Stimulated activated CD8-positive, alpha-beta memory T cell treated with anti-CD3 and anti-CD28 coated beads, Interleukin-12 subunit alpha, Interleukin-12 subunit beta, amount 100 ng/mL, for 24 hours (primary cell): ENCODE measurements at regions not wholly inside any gene's neighbourhood (a gene's known extent, or its start where the extent isn't known, plus 50 kb on each side); places are given as distances from the start of the nearest gene placed in this dataset.

Experiments used
- DNase-seq: peaks from one replicate; pipeline ENCODE4 v3.0.0-alpha.2; 2020; ENCODE audit errors: extremely low read depth

- no peak for DNase-seq
Observed at GRCh38 chr2:220114443-220114842, 487.0 kb downstream of the SLC4A3 start.

DNA sequence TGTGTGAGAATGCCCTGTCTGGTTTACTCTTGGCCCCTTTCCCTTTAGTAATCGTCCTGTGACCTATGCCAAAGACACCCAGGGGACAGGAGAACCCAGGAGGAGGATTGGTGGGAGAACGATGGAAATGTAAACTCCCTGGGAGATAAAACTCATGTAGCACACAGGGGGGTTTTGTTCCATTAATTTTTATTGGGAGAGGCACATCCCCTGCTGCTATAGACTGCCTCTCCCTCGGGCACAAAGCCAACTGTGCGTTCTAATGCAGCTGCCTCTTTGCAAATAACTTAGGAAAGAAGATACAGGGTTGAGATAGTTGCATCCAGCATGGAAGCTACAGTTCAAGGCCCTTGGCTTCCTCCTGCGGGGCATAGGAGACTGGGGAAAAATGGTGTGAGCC, 489.6 kb downstream of the SLC4A3 start:
- no peak for DNase-seq

DNA sequence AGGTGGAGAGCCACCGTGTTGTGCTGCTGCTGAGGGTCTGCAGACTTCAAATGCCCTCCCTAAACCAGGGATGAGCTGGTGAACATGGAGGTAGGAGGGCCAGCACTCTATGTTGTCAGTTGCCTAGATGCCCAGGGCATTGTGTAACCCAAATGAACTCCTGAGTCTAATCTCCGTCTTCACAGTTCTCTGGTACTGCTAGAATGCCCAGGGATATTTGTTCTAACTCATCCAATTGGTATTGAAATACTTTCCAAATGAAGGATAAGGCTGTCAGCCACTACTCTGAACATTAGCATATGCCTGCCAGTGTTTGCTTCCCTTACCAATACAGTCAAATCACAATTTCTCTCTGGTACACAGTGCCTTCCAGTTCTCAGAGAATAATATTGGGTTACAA, 492.6 kb downstream of the SLC4A3 start:
- DNase-seq, result no peak

DNA sequence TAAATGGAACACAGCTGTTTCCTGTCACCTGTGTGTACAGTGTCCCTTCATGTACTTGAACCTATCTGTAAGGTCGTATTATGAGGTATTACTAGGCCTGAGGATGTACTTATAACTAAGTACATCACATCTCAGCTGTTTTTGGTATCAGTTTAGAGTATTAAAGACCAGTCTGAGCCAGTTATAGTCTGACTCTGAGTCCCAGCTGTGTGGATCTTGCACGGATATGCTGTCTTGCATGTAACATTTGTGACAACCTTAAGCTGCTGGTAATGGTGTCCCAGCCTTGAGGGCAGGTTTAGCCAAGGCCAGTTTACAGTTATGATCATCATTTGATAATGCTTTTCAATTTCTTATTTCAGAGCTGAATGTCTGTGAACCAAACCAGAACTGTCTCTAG, 496.3 kb downstream of the SLC4A3 start:
- DNase-seq, result no peak

- no peak for DNase-seq
Observed at GRCh38 chr2:220125551-220125950, 498.1 kb downstream of the SLC4A3 start.

- no peak for DNase-seq
Observed at GRCh38 chr2:220127311-220127710, 499.9 kb downstream of the SLC4A3 start.

GRCh38 chr2:220127876-220128275, 500.4 kb downstream of the SLC4A3 start:
- no peak for DNase-seq

GRCh38 chr2:220129391-220129790, 502.0 kb downstream of the SLC4A3 start:
- no peak for DNase-seq

- DNase-seq, result no peak
Observed at GRCh38 chr2:220134756-220135534, 507.5 kb downstream of the SLC4A3 start.

- DNase-seq, result no peak
Observed at GRCh38 chr2:220143336-220143735, 515.9 kb downstream of the SLC4A3 start.

DNA sequence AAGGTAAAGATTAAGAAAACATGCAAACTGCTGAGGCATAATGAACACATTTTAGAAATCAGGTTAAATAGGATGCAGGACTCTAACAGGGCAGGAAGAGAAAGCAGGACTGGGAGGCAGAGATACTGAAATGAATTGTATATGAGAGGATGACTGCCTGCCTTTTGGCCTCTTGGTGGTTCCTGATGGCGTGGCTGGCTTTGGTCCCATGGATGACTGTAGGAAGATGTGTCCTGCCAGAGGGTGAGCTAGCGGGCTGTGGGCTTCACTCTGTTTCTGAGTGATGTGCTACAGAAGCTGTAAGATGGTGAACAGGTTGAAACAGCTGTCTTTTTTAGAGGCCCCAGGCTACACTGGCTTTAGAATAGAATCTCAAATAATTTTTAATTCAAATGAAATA, 517.0 kb downstream of the SLC4A3 start:
- no peak for DNase-seq

DNA sequence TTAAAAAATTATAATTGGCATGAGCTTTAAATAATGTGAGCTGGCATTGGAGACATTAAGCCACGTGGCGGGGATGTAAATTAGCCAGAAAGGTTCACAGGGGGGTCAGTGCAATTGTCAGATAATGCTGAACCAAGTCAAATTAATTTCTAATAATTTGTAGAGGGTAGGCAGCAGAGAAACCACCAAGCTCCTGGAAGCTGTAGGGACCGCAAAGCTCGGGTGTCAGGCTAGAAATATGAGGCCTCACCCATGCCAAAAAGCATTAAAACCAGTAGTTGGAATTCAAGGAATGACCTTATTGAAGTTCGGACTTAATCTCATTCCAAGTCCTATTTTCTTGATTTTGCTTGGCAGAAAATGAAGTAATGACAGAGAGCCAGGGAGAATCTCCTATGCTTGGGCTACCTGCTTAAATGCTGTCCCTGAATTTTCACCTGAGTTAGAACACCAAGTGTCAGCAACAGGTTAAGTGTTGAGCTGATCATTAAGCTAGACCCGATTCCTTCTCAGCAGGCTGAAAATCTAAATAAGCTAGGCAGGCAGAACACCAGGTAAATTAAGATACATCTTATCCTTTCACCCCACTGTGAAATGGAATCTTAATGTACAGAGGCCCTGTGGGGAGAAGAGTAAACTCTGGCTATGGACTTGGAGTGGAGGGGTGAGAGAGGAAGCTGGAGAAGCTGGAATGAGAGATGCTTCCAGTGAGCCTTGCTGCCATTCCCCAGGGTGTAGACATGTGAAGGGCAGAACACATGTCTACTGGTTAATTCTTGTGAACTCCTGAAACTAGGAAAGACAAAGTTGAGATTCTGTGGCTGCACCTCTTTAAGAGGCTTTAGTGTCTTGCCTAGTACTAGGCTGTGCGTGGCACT, 520.0 kb downstream of the SLC4A3 start:
- no peak for DNase-seq

GRCh38 chr2:220148471-220149248, 521.2 kb downstream of the SLC4A3 start:
- DNase-seq, result no peak

- DNase-seq, result no peak
Observed at GRCh38 chr2:220151341-220151740, 523.9 kb downstream of the SLC4A3 start.

DNA sequence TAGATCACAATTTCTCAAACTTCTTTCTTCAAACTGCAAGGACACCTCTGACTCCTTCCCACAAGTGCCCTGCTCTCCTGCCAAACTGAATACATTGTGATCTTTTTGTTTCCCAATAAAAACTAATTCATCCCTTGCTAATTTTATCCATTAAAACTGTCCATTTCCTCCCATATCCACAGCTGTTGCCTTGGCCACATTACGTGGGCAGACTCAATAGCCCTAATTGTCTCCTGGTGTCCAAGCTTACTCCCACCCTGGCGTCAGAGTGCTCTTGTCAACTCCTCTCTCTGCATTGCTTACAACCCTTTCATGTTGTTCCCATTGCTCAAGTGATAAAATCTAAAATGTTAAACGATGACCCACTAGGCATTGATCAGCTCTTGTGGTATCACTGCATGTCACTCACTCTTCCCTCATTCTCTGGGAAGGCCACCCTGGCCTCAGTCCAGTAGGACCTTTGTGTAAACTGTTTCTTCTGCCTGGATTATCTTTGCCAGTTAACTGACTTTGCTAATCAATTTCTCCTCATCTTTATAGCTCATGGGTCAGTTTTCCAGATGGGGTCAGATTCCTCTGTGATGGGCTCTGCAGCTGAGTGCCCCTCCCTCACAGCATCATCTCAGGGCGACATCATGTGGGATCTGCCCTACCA, 525.0 kb downstream of the SLC4A3 start:
- no peak for DNase-seq

DNA sequence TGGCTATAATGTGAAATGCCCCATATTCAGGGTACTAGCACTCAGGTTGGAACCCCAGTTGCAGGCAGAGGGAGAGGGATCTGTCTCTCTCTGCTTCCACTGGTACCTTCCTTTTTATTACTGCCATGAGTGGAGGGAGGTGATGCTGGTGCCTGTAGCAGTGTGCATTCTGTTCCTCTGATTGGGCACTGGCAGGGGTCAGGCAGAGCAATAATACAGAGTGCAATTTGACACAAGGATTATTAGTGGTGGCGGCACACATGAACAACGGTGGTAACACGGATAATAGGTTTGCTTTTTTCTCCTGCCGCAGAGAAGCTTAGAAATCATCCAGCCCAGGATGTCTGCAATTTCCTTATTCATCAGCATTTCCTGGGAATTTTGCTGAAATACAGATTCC, 525.7 kb downstream of the SLC4A3 start:
- no peak for DNase-seq

GRCh38 chr2:220154304-220154703, 526.9 kb downstream of the SLC4A3 start:
- no peak for DNase-seq

GRCh38 chr2:220157312-220157711, 529.9 kb downstream of the SLC4A3 start:
- DNase-seq, result no peak

DNA sequence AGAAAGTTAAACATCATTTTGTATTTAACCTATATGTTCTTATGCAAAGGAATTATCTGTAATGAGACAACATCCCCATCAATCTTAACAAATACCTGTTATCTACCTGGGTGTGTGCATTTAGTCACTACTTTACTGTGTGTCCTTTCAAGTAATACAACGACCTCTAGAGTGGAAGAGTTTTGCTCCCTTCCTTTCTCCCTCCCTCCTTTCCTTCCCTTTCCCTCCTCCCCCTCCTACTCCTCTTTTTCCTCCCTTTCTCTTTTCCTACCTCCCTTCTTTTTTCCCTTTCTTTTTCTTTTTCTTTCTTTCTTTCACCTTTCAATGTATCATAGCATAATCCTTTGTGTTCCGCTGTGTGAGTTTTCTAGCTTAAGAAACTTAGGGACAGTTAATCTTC, 532.3 kb downstream of the SLC4A3 start:
- no peak for DNase-seq

DNA sequence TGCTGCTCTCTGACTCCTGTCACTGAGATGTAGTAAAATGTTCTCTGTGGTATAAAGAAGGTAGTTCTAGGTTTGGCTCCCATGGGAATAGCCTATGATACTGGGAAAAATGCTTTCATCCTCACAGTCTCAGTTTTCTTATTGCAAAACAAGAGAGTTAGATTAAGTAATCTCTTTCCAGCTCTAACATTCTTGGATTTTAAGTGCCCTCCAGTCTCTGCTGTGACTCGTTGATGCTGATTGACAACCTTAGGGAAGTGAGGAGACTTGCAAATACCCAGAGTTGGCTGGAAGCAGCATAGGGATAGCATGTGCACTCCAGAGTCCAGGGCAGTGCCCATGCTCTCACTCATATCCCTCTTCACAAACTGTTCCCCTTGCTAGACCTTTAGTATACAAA, 534.9 kb downstream of the SLC4A3 start:
- no peak for DNase-seq

- no peak for DNase-seq
Observed at GRCh38 chr2:220163486-220163885, 536.1 kb downstream of the SLC4A3 start.

- DNase-seq, result no peak
Observed at GRCh38 chr2:220165401-220165800, 538.0 kb downstream of the SLC4A3 start.
